A549 (cell line): ENCODE measurements at regions not wholly inside any gene's neighbourhood (a gene's known extent, or its start where the extent isn't known, plus 50 kb on each side); places are given as distances from the start of the nearest gene placed in this dataset.

Experiments
- ATAC-seq, 2 experiments: fragments of 200-7000 bp in 1 of 2; fragments of >200 bp in 1 of 2; cut with Nextera tagmentation in 1 of 2; cut with Tn5 transposase in 1 of 2; 3 replicates each; pipeline versions ENCODE4 v1.8.0 to v1.9.1; 2018 to 2020; ENCODE audit warnings: mild to moderate bottlenecking in 1 of 2, moderate library complexity in 1 of 2
- CTCF ChIA-PET: fragments of 300-600 bp; sonication (Branson Sonifier 250); formaldehyde crosslinking; extraction: SDS; loops from one replicate; lab custom pipeline; 2021; ENCODE audit warnings: antibody characterized with exemption, inconsistent platforms; lab: Yijun Ruan, JAX
- POLR2A ChIA-PET: fragments of 350-600 bp; formaldehyde crosslinking; extraction: SDS; loops from one replicate; lab custom pipeline; 2021; ENCODE audit warnings: antibody characterized with exemption, inconsistent platforms; lab: Yijun Ruan, JAX
- DNase-seq, 2 experiments: peaks; one replicate each; pipeline versions ENCODE4 v3.0.0 to v3.0.0-alpha.2; 2011 to 2016; ENCODE audit warnings: low read depth in 1 of 2, low spot score in 1 of 2
- FAIRE-seq: peaks from 2 replicates; lab custom pipeline; 2011; peaks lifted over from hg19 to GRCh38; lab: Jason Lieb, UNC
- H3K27ac ChIP-seq, 2 experiments: fragments of >200 bp; sonication (Bioruptor Twin); formaldehyde crosslinking; 3 replicates each; pipeline ENCODE4 v1.5.1; 2016 to 2017
- H3K4me1 ChIP-seq: fragments of >200 bp; sonication (Bioruptor Twin); formaldehyde crosslinking; 3 replicates; pipeline ENCODE4 v1.6.1; 2016
- H3K4me2 ChIP-seq: fragments of >200 bp; sonication (Bioruptor Twin); formaldehyde crosslinking; 3 replicates; pipeline ENCODE4 v1.6.1; 2016
- H3K4me3 ChIP-seq: fragments of >200 bp; sonication (Bioruptor Twin); formaldehyde crosslinking; 3 replicates; pipeline ENCODE4 v1.5.1; 2016
- H3K9me3 ChIP-seq: fragments of >200 bp; sonication (Bioruptor Twin); formaldehyde crosslinking; 3 replicates; pipeline ENCODE4 v1.6.1; 2016
- ATOH8 ChIP-seq: fragments of 250-450 bp; sonication (Bioruptor Pico); IDR thresholded peaks from 2 replicates; pipeline ENCODE4 v1.5.0; 2020; ENCODE audit warnings: low read depth, mild to moderate bottlenecking, moderate library complexity
- BCL3 ChIP-seq: fragments of >200 bp; sonication (Bioruptor Twin); formaldehyde crosslinking; IDR thresholded peaks from 3 replicates; pipeline ENCODE4 v1.6.1; 2016
- CHD2 ChIP-seq: fragments of 150-350 bp; IDR thresholded peaks from 2 replicates; pipeline ENCODE4 v1.6.1; 2014; ENCODE audit warnings: low read length; ENCODE audit not compliant: partially characterized antibody
- CHD4 ChIP-seq: fragments of 200-600 bp; sonication (generic); IDR thresholded peaks from 2 replicates; pipeline ENCODE4 v1.6.1; 2016; ENCODE audit warnings: antibody characterized with exemption, mild to moderate bottlenecking, borderline replicate concordance
- EHF ChIP-seq: fragments of 250-450 bp; sonication (Bioruptor Pico); IDR thresholded peaks from 2 replicates; pipeline ENCODE4 v1.5.0; 2020; ENCODE audit warnings: mild to moderate bottlenecking
- FOXS1 ChIP-seq: fragments of 250-450 bp; sonication (Bioruptor Pico); IDR thresholded peaks from 2 replicates; pipeline ENCODE4 v1.5.0; 2020; ENCODE audit warnings: mild to moderate bottlenecking, moderate library complexity
- HOXA7 ChIP-seq: fragments of 250-450 bp; sonication (Bioruptor Pico); IDR thresholded peaks from 2 replicates; pipeline ENCODE4 v1.5.0; 2020; ENCODE audit warnings: mild to moderate bottlenecking, moderate library complexity
- JUN ChIP-seq, 2 experiments: fragments of >200 bp; sonication (Bioruptor Twin); formaldehyde crosslinking; IDR thresholded peaks; 2 replicates in 1 of 2; 3 replicates in 1 of 2; pipeline ENCODE4 v1.6.1; 2016 to 2017
- KDM5A ChIP-seq: fragments of 200-600 bp; sonication (generic); IDR thresholded peaks from 2 replicates; pipeline ENCODE4 v1.6.1; 2016; ENCODE audit warnings: antibody characterized with exemption, mild to moderate bottlenecking
- MAFK ChIP-seq: fragments of 450-650 bp; IDR thresholded peaks from 2 replicates; pipeline ENCODE4 v1.6.1; 2014; ENCODE audit not compliant: partially characterized antibody
- NR3C1 ChIP-seq: fragments of >200 bp; sonication (Bioruptor Twin); formaldehyde crosslinking; IDR thresholded peaks from 3 replicates; pipeline ENCODE4 v1.6.1; 2017
- PHF8 ChIP-seq: fragments of 200-600 bp; sonication (generic); IDR thresholded peaks from 2 replicates; pipeline ENCODE4 v1.6.1; 2016; ENCODE audit warnings: low read depth, mild to moderate bottlenecking, antibody characterized with exemption, moderate library complexity, borderline replicate concordance
- POLR2AphosphoS2 ChIP-seq: conservative IDR thresholded peaks from 2 replicates; pipeline ENCODE4 v1.6.1; 2012; ENCODE audit warnings: low read length, improper control_type of control experiment, inconsistent platforms
- RAD21 ChIP-seq, 2 experiments: fragments of >200 bp in 1 of 2; sonication (Bioruptor Twin) in 1 of 2; formaldehyde crosslinking in 1 of 2; IDR thresholded peaks in 1 of 2; conservative IDR thresholded peaks in 1 of 2; 2 replicates in 1 of 2; 3 replicates in 1 of 2; pipeline ENCODE4 v1.6.1; 2012 to 2018; ENCODE audit warnings: inconsistent platforms in 1 of 2
- TP53 ChIP-seq: fragments of 250-450 bp; sonication (Bioruptor Pico); IDR thresholded peaks from 2 replicates; pipeline ENCODE4 v1.5.0; 2021; ENCODE audit warnings: mild to moderate bottlenecking, moderate library complexity
- WGBS: methylation state at CpG from one replicate; pipeline ENCODE4 v1.1.6; 2017; ENCODE audit errors: missing lambda C conversion rate; 5-methylcytosine and 5-hydroxymethylcytosine counted together
- TF ChIP-seq, protein P1 (sequence below): IDR thresholded peaks from 2 replicates; pipeline ENCODE4 v1.6.1; 2012
- TF ChIP-seq, protein P2 (sequence below): IDR thresholded peaks from 2 replicates; pipeline ENCODE4 v1.6.1; 2012
- TF ChIP-seq, protein P3 (sequence below): fragments of >200 bp; sonication (Bioruptor Twin); formaldehyde crosslinking; IDR thresholded peaks from 2 replicates; pipeline ENCODE4 v1.6.1; 2016
- TF ChIP-seq, protein P4 (sequence below): IDR thresholded peaks from 2 replicates; pipeline ENCODE4 v1.6.1; 2012; ENCODE audit warnings: low read depth, borderline replicate concordance
- TF ChIP-seq, protein P5 (sequence below): fragments of 150-350 bp; IDR thresholded peaks from 2 replicates; pipeline ENCODE4 v1.6.1; 2014; ENCODE audit warnings: low read depth, mild to moderate bottlenecking, low read length

GRCh38 chr4:96228463-96228862 is 388.6 kb downstream of the PDHA2 start:
- FAIRE-seq (no peak), DNase-seq (no peak), ATAC-seq (no peak)
- WGBS = 44% methylated on average over 4 of the region's 4 CpGs
- no peaks in the 10 kb centered on the region for H3K9me3 ChIP-seq
- CTCF ChIA-PET = no interaction called here
- H3K27ac ChIP-seq = no peak overlapping the region
- H3K4me1 ChIP-seq = no peaks in the 10 kb centered on the region
- POLR2A ChIA-PET = no interaction called here
- TF ChIP-seq, protein P1, sequence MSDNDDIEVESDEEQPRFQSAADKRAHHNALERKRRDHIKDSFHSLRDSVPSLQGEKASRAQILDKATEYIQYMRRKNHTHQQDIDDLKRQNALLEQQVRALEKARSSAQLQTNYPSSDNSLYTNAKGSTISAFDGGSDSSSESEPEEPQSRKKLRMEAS = no peak
- TF ChIP-seq JUN (IDR thresholded peaks at IDR 0.05) = no peak
- TF ChIP-seq BCL3 = no peak
- no peak for TF ChIP-seq FOXS1 (CRISPR knock-in tag)
- TF ChIP-seq, protein P2, sequence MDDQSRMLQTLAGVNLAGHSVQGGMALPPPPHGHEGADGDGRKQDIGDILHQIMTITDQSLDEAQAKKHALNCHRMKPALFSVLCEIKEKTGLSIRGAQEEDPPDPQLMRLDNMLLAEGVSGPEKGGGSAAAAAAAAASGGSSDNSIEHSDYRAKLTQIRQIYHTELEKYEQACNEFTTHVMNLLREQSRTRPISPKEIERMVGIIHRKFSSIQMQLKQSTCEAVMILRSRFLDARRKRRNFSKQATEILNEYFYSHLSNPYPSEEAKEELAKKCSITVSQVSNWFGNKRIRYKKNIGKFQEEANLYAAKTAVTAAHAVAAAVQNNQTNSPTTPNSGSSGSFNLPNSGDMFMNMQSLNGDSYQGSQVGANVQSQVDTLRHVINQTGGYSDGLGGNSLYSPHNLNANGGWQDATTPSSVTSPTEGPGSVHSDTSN = no peak
- no peak for TF ChIP-seq ATOH8
- TF ChIP-seq, protein P3, sequence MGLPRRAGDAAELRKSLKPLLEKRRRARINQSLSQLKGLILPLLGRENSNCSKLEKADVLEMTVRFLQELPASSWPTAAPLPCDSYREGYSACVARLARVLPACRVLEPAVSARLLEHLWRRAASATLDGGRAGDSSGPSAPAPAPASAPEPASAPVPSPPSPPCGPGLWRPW = no peak
- no peak for TF ChIP-seq MAFK
- H3K4me2 ChIP-seq = no peak overlapping the region
- no peak overlapping the region for H3K4me3 ChIP-seq

GRCh38 chr4:96240041-96240440 is 400.1 kb downstream of the PDHA2 start:
- H3K4me1 ChIP-seq = no peaks in the 10 kb centered on the region
- H3K4me3 ChIP-seq = no peak overlapping the region
- CTCF ChIA-PET = no interaction called here
- 28% methylated on average over 4 of the region's 4 CpGs for WGBS
- no peak for TF ChIP-seq TP53
- TF ChIP-seq HOXA7 (CRISPR knock-in tag) = no peak
- TF ChIP-seq EHF (CRISPR knock-in tag) = no peak
- TF ChIP-seq NR3C1 = no peak
- TF ChIP-seq KDM5A = no peak
- TF ChIP-seq MAFK = no peak
- no peak for TF ChIP-seq POLR2AphosphoS2
- TF ChIP-seq PHF8 = no peak
- TF ChIP-seq, protein P4, sequence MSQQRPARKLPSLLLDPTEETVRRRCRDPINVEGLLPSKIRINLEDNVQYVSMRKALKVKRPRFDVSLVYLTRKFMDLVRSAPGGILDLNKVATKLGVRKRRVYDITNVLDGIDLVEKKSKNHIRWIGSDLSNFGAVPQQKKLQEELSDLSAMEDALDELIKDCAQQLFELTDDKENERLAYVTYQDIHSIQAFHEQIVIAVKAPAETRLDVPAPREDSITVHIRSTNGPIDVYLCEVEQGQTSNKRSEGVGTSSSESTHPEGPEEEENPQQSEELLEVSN = no peak
- TF ChIP-seq, protein P5, sequence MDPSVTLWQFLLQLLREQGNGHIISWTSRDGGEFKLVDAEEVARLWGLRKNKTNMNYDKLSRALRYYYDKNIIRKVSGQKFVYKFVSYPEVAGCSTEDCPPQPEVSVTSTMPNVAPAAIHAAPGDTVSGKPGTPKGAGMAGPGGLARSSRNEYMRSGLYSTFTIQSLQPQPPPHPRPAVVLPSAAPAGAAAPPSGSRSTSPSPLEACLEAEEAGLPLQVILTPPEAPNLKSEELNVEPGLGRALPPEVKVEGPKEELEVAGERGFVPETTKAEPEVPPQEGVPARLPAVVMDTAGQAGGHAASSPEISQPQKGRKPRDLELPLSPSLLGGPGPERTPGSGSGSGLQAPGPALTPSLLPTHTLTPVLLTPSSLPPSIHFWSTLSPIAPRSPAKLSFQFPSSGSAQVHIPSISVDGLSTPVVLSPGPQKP = no peak
- no peak for TF ChIP-seq RAD21 (conservative IDR thresholded peaks at IDR 0.05 in 1 of 2, IDR thresholded peaks at IDR 0.05 in 1 of 2)
- no peak for TF ChIP-seq CHD2
- TF ChIP-seq CHD4 = no peak
- H3K27ac ChIP-seq = no peak overlapping the region
- ATAC-seq (no peak), FAIRE-seq (no peak), DNase-seq (no peak)
- no peaks in the 10 kb centered on the region for H3K9me3 ChIP-seq
- POLR2A ChIA-PET = no interaction called here
- H3K4me2 ChIP-seq = no peak overlapping the region
